Body of pancreas (tissue), 4 donors: ENCODE measurements at regions not wholly inside any gene's neighbourhood (a gene's known extent, or its start where the extent isn't known, plus 50 kb on each side); places are given as distances from the start of the nearest gene placed in this dataset.

Experiments
- ATAC-seq: fragments of 150-250 bp; one replicate; pipeline ENCODE4 v1.9.1; 2016
- DNase-seq, 4 donors: peaks; one replicate each; pipeline ENCODE4 v3.0.0-alpha.2; 2019
- H3K27ac ChIP-seq, 4 donors: fragments of 200-600 bp; sonication (generic); 1 replicate in 3 of 4; 2 replicates in 1 of 4; pipeline versions ENCODE4 v1.5.1 to v1.6.1; 2016 to 2019; ENCODE audit warnings: mild to moderate bottlenecking in 1 of 4, mixed read lengths in 1 of 4, moderate library complexity in 1 of 4
- H3K27me3 ChIP-seq, 2 donors: fragments of 200-600 bp; sonication (generic); one replicate each; pipeline ENCODE4 v1.6.0; 2016; ENCODE audit warnings: mild to moderate bottlenecking in 1 of 2
- H3K36me3 ChIP-seq, 2 donors: fragments of 200-600 bp; sonication (generic); replicated peaks in 1 of 2; 2 replicates each; pipeline ENCODE4 v1.5.1; 2016; ENCODE audit warnings: low read depth in 2 of 2; ENCODE audit not compliant: insufficient read depth in 1 of 2
- H3K4me1 ChIP-seq: fragments of 200-600 bp; sonication (generic); one replicate; pipeline ENCODE4 v1.6.0; 2016
- H3K4me3 ChIP-seq, 2 donors: fragments of 200-600 bp; sonication (generic); 1 replicate in 1 of 2; 2 replicates in 1 of 2; pipeline ENCODE4 v1.5.1; 2016 to 2019
- H3K9me3 ChIP-seq, 3 donors: fragments of 200-600 bp; sonication (generic); 1 replicate in 2 of 3; 2 replicates in 1 of 3; pipeline ENCODE4 v1.5.1; 2016
- POLR2A ChIP-seq, 3 donors: fragments of 450-650 bp; IDR thresholded peaks; one replicate each; pipeline ENCODE4 v1.6.1; 2016; ENCODE audit warnings: antibody characterized with exemption in 3 of 3, mild to moderate bottlenecking in 2 of 3
- WGBS, 2 donors: methylation state at CpG; one replicate each; pipeline ENCODE4 v1.1.5; 2017; 5-methylcytosine and 5-hydroxymethylcytosine counted together
- intact Hi-C: fragments of 100-400 bp; cut with DNase I; formaldehyde crosslinking; loops from one replicate; pipeline ENCODE4 v1.15.1; 2023
- TF ChIP-seq, protein P1 (sequence below), 7 experiments: fragments of 450-650 bp in 4 of 7; fragments of 200-600 bp in 3 of 7; sonication (generic) in 3 of 7; IDR thresholded peaks; one replicate each; pipeline ENCODE4 v1.5.1; 2016 to 2019; ENCODE audit warnings: antibody characterized with exemption in 7 of 7

DNA sequence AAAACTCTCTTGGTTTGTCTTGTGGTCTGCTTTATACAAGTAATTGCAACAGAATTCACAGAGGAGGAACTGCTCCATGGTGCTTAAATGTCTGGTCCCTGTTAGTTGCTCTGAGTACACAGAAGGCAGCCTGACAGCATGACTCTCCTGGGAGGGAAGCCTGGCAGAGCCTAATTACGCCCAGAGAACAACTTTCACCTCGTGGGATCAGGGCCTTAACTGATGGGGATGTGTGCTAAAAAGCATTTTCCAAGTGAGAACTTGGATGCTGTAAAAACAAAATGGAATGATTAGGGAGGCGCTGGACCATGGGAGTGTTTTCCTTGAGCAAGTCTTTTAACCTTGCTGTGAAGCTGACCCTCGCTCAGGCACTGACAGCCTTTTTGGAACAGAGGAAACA is 154.0 kb upstream of the TENM4 start:
- no peak for ATAC-seq
- TF ChIP-seq, protein P1, sequence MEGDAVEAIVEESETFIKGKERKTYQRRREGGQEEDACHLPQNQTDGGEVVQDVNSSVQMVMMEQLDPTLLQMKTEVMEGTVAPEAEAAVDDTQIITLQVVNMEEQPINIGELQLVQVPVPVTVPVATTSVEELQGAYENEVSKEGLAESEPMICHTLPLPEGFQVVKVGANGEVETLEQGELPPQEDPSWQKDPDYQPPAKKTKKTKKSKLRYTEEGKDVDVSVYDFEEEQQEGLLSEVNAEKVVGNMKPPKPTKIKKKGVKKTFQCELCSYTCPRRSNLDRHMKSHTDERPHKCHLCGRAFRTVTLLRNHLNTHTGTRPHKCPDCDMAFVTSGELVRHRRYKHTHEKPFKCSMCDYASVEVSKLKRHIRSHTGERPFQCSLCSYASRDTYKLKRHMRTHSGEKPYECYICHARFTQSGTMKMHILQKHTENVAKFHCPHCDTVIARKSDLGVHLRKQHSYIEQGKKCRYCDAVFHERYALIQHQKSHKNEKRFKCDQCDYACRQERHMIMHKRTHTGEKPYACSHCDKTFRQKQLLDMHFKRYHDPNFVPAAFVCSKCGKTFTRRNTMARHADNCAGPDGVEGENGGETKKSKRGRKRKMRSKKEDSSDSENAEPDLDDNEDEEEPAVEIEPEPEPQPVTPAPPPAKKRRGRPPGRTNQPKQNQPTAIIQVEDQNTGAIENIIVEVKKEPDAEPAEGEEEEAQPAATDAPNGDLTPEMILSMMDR (IDR thresholded peaks at IDR 0.05) = no peak
- no peak for TF ChIP-seq POLR2A (IDR thresholded peaks at IDR 0.05)
- no peaks in the 10 kb centered on the region for H3K27me3 ChIP-seq
- no peaks in the 10 kb centered on the region for H3K9me3 ChIP-seq
- WGBS, 2 donors = 29 to 44% methylated on average over 4 of the region's 4 CpGs
- DNase-seq = no peak
- H3K36me3 ChIP-seq = no peaks in the 10 kb centered on the region
- intact Hi-C loops = no loop called here
- no peak overlapping the region for H3K27ac ChIP-seq
- no peak overlapping the region for H3K4me3 ChIP-seq
- H3K4me1 ChIP-seq = no peaks in the 10 kb centered on the region

DNA sequence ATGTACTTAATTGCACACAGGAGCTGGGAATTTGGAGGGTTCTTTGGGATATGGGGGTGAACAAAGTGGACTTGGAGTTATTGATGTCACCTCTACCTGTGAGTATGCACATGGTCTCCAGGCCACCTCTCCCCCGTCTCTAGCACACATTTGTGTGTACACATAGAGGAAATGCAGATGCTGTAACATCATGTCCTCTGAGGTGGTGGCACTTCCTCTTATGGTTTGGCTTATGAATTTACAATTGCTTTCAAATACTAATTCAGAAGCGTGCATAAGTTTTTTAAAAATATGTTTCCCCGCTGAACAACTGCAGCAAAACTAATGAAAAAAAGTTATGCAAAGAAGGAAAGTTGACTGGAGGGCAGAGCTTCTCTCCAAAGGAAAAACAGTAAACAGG is 152.0 kb upstream of the TENM4 start:
- H3K36me3 ChIP-seq = no peaks in the 10 kb centered on the region
- ATAC-seq = no peak
- H3K4me1 ChIP-seq = no peaks in the 10 kb centered on the region
- WGBS, 2 donors = 52 to 57% methylated on average over 3 of the region's 3 CpGs
- no peak for DNase-seq
- H3K9me3 ChIP-seq = no peaks in the 10 kb centered on the region
- H3K27ac ChIP-seq = no peak overlapping the region
- TF ChIP-seq, protein P1 (IDR thresholded peaks at IDR 0.05) = no peak
- TF ChIP-seq POLR2A (IDR thresholded peaks at IDR 0.05) = no peak
- no peaks in the 10 kb centered on the region for H3K27me3 ChIP-seq
- no peak overlapping the region for H3K4me3 ChIP-seq
- intact Hi-C loops = no loop called here

DNA sequence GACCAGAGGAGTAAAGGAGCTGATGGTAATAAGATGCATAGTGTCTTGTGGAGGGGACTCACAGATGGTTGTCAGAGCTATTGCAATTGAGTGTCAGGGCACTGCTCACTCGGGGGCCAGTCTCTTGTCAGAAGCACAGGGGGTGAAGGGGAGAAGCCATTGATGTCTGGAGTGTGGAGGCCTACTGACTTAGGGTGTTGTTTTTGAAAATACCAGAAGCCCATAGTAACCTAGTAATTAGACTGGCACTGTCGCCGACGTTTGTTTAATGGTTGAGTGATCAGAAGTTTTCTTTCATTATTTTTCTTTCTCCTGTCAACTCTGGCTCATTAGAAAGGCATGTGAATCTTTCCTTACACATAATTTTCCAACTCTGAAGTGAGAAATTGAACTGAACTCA is 151.6 kb upstream of the TENM4 start:
- H3K4me1 ChIP-seq = no peaks in the 10 kb centered on the region
- H3K4me3 ChIP-seq = no peak overlapping the region
- no peaks in the 10 kb centered on the region for H3K36me3 ChIP-seq
- H3K27ac ChIP-seq = no peak overlapping the region
- H3K9me3 ChIP-seq = no peaks in the 10 kb centered on the region
- DNase-seq = no peak
- no peaks in the 10 kb centered on the region for H3K27me3 ChIP-seq
- TF ChIP-seq POLR2A (IDR thresholded peaks at IDR 0.05) = no peak
- TF ChIP-seq, protein P1 (IDR thresholded peaks at IDR 0.05) = no peak
- 17 to 20% methylated on average over 4 of the region's 4 CpGs for WGBS, 2 donors
- intact Hi-C loops = no loop called here
- no peak for ATAC-seq

DNA sequence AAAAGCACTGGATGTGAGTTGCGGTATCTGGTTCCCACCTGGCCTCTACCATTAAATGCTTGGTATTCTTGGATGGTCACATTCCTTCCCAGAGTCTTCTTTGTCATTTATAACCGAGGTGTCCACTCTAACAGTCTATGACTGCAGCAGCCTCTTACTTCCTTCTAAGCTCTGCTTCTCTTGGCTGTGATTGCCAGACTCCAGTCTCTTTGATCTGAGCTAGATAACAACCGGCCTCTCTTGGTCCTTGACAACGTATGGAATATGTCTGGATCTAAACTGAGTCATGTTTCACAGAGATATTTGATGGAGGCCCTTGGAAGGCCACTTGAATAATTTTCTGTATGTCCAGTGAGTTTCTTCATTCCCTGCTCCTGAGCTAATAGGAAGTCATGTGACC is 141.6 kb upstream of the TENM4 start:
- 54 to 55% methylated on average over 4 of the region's 4 CpGs for WGBS, 2 donors
- Histone ChIP-seq H3K4me3 (no peak overlapping the region), H3K27me3 (no peaks in the 10 kb centered on the region), H3K36me3 (no peaks in the 10 kb centered on the region), H3K4me1 (no peaks in the 10 kb centered on the region), H3K9me3 (no peaks in the 10 kb centered on the region), H3K27ac (no peak overlapping the region)
- ATAC-seq (no peak), DNase-seq (no peak)
- TF ChIP-seq, protein P1 (IDR thresholded peaks at IDR 0.05) = no peak
- no peak for TF ChIP-seq POLR2A (IDR thresholded peaks at IDR 0.05)
- intact Hi-C loops = no loop called here

DNA sequence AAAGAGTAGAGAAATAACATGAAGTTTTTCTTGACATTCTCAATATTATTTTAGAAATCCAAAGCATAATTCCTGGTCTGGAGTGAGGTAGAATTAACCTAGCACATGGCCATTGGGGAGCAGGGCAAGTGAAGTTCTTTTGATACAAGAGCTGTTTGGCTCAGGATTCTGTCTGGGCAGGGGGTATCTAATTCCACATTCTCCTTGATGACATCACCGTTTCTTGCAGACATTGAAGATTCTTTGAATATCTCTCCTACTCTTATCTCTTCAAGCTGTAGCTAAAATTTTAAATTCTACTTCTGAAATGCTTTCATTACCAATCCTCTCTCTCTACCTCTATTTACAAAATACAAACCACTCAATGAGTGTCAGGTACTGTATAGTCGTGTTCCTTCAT is 138.2 kb upstream of the TENM4 start:
- Histone ChIP-seq H3K9me3 (no peaks in the 10 kb centered on the region), H3K27me3 (no peaks in the 10 kb centered on the region), H3K4me3 (no peak overlapping the region), H3K4me1 (no peaks in the 10 kb centered on the region), H3K36me3 (no peaks in the 10 kb centered on the region), H3K27ac (no peak overlapping the region)
- intact Hi-C loops = no loop called here
- ATAC-seq (no peak), DNase-seq (no peak)
- TF ChIP-seq, protein P1 (IDR thresholded peaks at IDR 0.05) = no peak
- no peak for TF ChIP-seq POLR2A (IDR thresholded peaks at IDR 0.05)
- WGBS, 2 donors = 43 to 53% methylated on average over 2 of the region's 2 CpGs
